MM.1S (cell line): ENCODE measurements at regions not wholly inside any gene's neighbourhood (a gene's known extent, or its start where the extent isn't known, plus 50 kb on each side); places are given as distances from the start of the nearest gene placed in this dataset.

ENCODE experiments used
- DNase-seq: peaks from one replicate; pipeline ENCODE4 v3.0.0-alpha.2; 2015
- H2AFZ ChIP-seq: fragments of 300-600 bp; sonication (generic); 2 replicates; pipeline ENCODE4 v1.6.0; 2016; ENCODE audit warnings: antibody characterized with exemption, low read length
- H3F3A ChIP-seq: fragments of 300-600 bp; sonication (generic); 2 replicates; pipeline ENCODE4 v1.6.1; 2016; ENCODE audit warnings: mild to moderate bottlenecking, antibody characterized with exemption, low read length, moderate library complexity, mixed read lengths; ENCODE audit not compliant: insufficient read depth
- H3K27ac ChIP-seq: fragments of 300-600 bp; sonication (generic); 2 replicates; pipeline ENCODE4 v1.5.1; 2016; ENCODE audit warnings: mild to moderate bottlenecking, low read length
- H3K27me3 ChIP-seq: fragments of 300-600 bp; sonication (generic); replicated peaks from 2 replicates; pipeline ENCODE4 v1.6.0; 2016; ENCODE audit warnings: low read length; ENCODE audit not compliant: insufficient read depth
- H3K36me3 ChIP-seq: fragments of 300-600 bp; sonication (generic); replicated peaks from 2 replicates; pipeline ENCODE4 v1.6.1; 2016; ENCODE audit warnings: mild to moderate bottlenecking, low read length, mixed read lengths; ENCODE audit not compliant: insufficient read depth
- H3K4me1 ChIP-seq: fragments of 300-600 bp; sonication (generic); 2 replicates; pipeline ENCODE4 v1.6.1; 2016; ENCODE audit warnings: low read length, mixed read lengths
- H3K4me2 ChIP-seq: fragments of 300-600 bp; sonication (generic); 2 replicates; pipeline ENCODE4 v1.6.0; 2016; ENCODE audit warnings: low read depth, low read length
- H3K4me3 ChIP-seq: fragments of 300-600 bp; sonication (generic); 2 replicates; pipeline ENCODE4 v1.5.1; 2016; ENCODE audit warnings: low read length, mixed read lengths
- H3K79me2 ChIP-seq: fragments of 300-600 bp; sonication (generic); 2 replicates; pipeline ENCODE4 v1.6.1; 2016; ENCODE audit warnings: mixed run types, low read length, mixed read lengths
- H3K9ac ChIP-seq: fragments of 300-600 bp; sonication (generic); 2 replicates; pipeline ENCODE4 v1.6.1; 2016; ENCODE audit warnings: low read length, mixed read lengths
- H3K9me2 ChIP-seq: fragments of 300-600 bp; sonication (generic); replicated peaks from 2 replicates; pipeline ENCODE4 v1.6.1; 2016; ENCODE audit warnings: mild to moderate bottlenecking, low read length, mixed read lengths; ENCODE audit not compliant: insufficient read depth
- H3K9me3 ChIP-seq: fragments of 300-600 bp; sonication (generic); replicated peaks from 2 replicates; pipeline ENCODE4 v1.6.1; 2016; ENCODE audit warnings: mild to moderate bottlenecking, low read length, mixed read lengths; ENCODE audit not compliant: insufficient read depth
- H4K20me1 ChIP-seq: fragments of 300-600 bp; sonication (generic); 2 replicates; pipeline ENCODE4 v1.6.1; 2016; ENCODE audit warnings: mild to moderate bottlenecking, low read length, moderate library complexity, mixed read lengths; ENCODE audit not compliant: insufficient read depth
- EZH2 ChIP-seq: fragments of 300-600 bp; sonication (generic); optimal IDR thresholded peaks from 2 replicates; pipeline ENCODE3; 2017; ENCODE audit warnings: low read depth, mild to moderate bottlenecking, antibody characterized with exemption, low read length, mixed read lengths
- EZH2phosphoT487 ChIP-seq: fragments of 300-600 bp; sonication (generic); IDR thresholded peaks from 2 replicates; pipeline ENCODE4 v1.6.1; 2018; ENCODE audit warnings: antibody characterized with exemption, low read length
- TF ChIP-seq, protein P1 (sequence below): fragments of 300-600 bp; sonication (generic); IDR thresholded peaks from 2 replicates; pipeline ENCODE4 v1.5.1; 2016; ENCODE audit warnings: antibody characterized with exemption, low read length, mixed read lengths

DNA sequence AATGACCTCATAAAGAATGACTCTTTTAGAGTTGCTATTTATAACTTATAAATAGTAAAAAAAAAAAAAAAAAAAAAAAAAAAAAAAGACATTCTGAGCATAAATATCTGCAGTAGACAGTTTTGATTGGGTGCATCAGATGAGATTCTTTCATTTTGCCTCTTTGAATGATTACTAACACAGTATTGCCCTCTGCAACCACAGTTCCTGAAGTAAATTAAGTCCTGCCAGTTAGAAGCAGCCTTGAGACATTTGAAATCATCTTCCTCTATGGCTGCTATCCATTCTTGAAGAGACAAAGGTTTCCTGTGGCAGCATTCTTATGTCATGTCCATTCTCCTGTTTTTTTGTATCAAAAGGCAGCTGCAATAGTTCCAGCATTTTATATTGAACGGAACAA is 892.4 kb upstream of the MIR17HG start:
- Histone ChIP-seq H3K9ac (no peak overlapping the region), H3K4me1 (no peaks in the 10 kb centered on the region), H3K4me2 (no peak overlapping the region), H3K27me3 (no peaks in the 10 kb centered on the region), H2AFZ (no peak overlapping the region), H3K27ac (no peak overlapping the region), H3K9me3 (no peaks in the 10 kb centered on the region), H3K36me3 (no peaks in the 10 kb centered on the region), H4K20me1 (no peaks in the 10 kb centered on the region), H3K79me2 (no peaks in the 10 kb centered on the region), H3K9me2 (no peaks in the 10 kb centered on the region), H3F3A (no peaks in the 10 kb centered on the region), H3K4me3 (no peak overlapping the region)
- no peak for DNase-seq
- TF ChIP-seq, protein P1, sequence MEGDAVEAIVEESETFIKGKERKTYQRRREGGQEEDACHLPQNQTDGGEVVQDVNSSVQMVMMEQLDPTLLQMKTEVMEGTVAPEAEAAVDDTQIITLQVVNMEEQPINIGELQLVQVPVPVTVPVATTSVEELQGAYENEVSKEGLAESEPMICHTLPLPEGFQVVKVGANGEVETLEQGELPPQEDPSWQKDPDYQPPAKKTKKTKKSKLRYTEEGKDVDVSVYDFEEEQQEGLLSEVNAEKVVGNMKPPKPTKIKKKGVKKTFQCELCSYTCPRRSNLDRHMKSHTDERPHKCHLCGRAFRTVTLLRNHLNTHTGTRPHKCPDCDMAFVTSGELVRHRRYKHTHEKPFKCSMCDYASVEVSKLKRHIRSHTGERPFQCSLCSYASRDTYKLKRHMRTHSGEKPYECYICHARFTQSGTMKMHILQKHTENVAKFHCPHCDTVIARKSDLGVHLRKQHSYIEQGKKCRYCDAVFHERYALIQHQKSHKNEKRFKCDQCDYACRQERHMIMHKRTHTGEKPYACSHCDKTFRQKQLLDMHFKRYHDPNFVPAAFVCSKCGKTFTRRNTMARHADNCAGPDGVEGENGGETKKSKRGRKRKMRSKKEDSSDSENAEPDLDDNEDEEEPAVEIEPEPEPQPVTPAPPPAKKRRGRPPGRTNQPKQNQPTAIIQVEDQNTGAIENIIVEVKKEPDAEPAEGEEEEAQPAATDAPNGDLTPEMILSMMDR = no peak

DNA sequence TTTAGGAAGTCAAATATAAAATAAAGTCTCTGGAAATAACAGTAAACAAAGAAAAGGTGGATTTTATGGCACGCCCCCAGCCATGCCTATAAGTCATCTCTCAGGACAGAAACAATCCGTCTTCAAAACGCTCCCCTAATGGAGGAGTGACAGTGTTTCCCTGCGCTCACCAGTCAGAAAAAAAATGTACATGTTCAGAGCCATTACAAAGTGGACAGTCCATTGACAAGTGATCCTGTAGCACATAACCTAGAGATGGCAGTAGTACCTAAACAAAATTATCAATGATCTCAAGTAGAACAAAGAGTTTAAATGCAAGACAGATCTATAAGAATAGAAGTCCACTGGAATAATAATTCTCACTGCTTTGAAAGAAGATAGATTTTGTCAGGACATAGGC is 891.7 kb upstream of the MIR17HG start:
- Histone ChIP-seq H3F3A (no peaks in the 10 kb centered on the region), H3K36me3 (no peaks in the 10 kb centered on the region), H3K9me3 (no peaks in the 10 kb centered on the region), H3K9ac (no peak overlapping the region), H3K27ac (no peak overlapping the region), H3K4me1 (no peaks in the 10 kb centered on the region), H3K4me3 (no peak overlapping the region), H3K9me2 (no peaks in the 10 kb centered on the region), H3K4me2 (no peak overlapping the region), H4K20me1 (no peaks in the 10 kb centered on the region), H3K79me2 (no peaks in the 10 kb centered on the region), H2AFZ (no peak overlapping the region), H3K27me3 (no peaks in the 10 kb centered on the region)
- no peak for DNase-seq
- no peak for TF ChIP-seq EZH2phosphoT487
- TF ChIP-seq, protein P1 = no peak
- TF ChIP-seq EZH2 = no peak

DNA sequence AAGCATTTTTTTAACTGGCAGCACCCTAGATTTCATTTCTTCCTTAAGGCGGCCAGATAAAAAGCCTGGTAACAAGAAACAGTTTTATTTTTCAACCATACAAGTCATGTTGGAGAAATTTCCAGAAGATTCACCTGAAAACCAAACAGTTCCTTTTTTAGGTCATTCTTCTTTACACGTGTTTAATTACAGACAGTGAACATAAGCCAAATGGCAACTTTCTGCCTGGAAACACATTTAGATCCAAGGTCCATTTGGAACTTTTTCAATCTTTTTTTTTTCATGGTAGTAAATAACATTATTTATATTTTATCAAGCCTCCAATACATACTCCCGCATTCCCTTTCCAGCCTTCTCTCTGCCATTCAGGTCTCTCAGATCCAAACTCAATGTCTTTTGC is 886.1 kb upstream of the MIR17HG start:
- TF ChIP-seq EZH2phosphoT487 (no peak), EZH2 (no peak)
- TF ChIP-seq, protein P1 = no peak
- Histone ChIP-seq H3K36me3 (no peaks in the 10 kb centered on the region), H3K27ac (no peak overlapping the region), H3K4me1 (no peaks in the 10 kb centered on the region), H3K9me3 (no peaks in the 10 kb centered on the region), H3K4me3 (no peak overlapping the region), H3F3A (no peaks in the 10 kb centered on the region), H3K79me2 (no peaks in the 10 kb centered on the region), H3K27me3 (no peaks in the 10 kb centered on the region), H3K9ac (no peak overlapping the region), H2AFZ (no peak overlapping the region), H3K4me2 (no peak overlapping the region), H3K9me2 (no peaks in the 10 kb centered on the region), H4K20me1 (no peaks in the 10 kb centered on the region)
- no peak for DNase-seq

DNA sequence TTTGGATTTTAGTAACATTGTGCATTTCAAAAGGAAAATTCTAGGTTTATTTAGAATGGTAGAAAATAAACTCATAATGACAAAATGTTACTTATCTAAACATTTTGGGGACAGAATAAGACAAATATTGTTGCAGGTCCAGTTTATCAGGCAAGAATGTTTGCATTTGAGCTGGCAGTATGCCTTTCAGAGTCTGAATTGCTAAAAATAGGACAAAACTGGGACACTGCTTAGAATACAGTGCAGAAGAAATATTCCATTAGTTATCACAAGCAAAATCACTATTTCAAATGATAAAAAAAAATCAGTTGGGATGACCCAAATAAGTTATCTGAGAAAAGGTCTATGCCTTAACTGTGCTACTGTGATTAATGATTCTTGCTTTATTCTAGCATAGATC is 870.3 kb upstream of the MIR17HG start:
- H4K20me1 ChIP-seq = no peaks in the 10 kb centered on the region
- H3K9me2 ChIP-seq = no peaks in the 10 kb centered on the region
- H3K4me1 ChIP-seq = no peaks in the 10 kb centered on the region
- DNase-seq = no peak
- H3K4me2 ChIP-seq = no peak overlapping the region
- no peak for TF ChIP-seq EZH2phosphoT487
- no peak for TF ChIP-seq EZH2
- TF ChIP-seq, protein P1 = no peak
- H3F3A ChIP-seq = no peaks in the 10 kb centered on the region
- no peaks in the 10 kb centered on the region for H3K36me3 ChIP-seq
- no peaks in the 10 kb centered on the region for H3K27me3 ChIP-seq
- H3K27ac ChIP-seq = no peak overlapping the region
- H3K9me3 ChIP-seq = no peaks in the 10 kb centered on the region
- H3K9ac ChIP-seq = no peak overlapping the region
- H3K4me3 ChIP-seq = no peak overlapping the region
- no peak overlapping the region for H2AFZ ChIP-seq
- no peaks in the 10 kb centered on the region for H3K79me2 ChIP-seq
